Upper lobe of left lung (tissue), 6 donors: ENCODE measurements at regions not wholly inside any gene's neighbourhood (a gene's known extent, or its start where the extent isn't known, plus 50 kb on each side); places are given as distances from the start of the nearest gene placed in this dataset.
"Not testable (repeated sequence)": the region's sequence is repeated elsewhere in the genome, so short reads cannot be mapped to it uniquely, and the experiment has no call there.

Experiments
- ATAC-seq, 2 donors: fragments of 200-7000 bp; cut with Tn5 transposase; one replicate each; pipeline ENCODE4 v1.9.1; 2022; ENCODE audit warnings: mild to moderate bottlenecking in 2 of 2, moderate library complexity in 2 of 2; ENCODE audit not compliant: low FRiP score in 2 of 2
- DNase-seq, 2 donors: peaks; one replicate each; pipeline ENCODE4 v3.0.0-alpha.2; 2019 to 2020
- H3K27ac ChIP-seq, 4 donors: fragments of 200-600 bp; sonication (generic); one replicate each; pipeline ENCODE4 v1.5.1; 2016 to 2019
- H3K27me3 ChIP-seq, 4 donors: fragments of 200-600 bp; sonication (generic); one replicate each; pipeline ENCODE4 v1.5.1; 2017 to 2019
- H3K36me3 ChIP-seq, 4 donors: fragments of 200-600 bp; sonication (generic); one replicate each; pipeline ENCODE4 v1.5.1; 2016 to 2019
- H3K4me1 ChIP-seq, 4 donors: fragments of 200-600 bp; sonication (generic); one replicate each; pipeline ENCODE4 v1.5.1; 2018 to 2019
- H3K4me3 ChIP-seq, 4 donors: fragments of 200-600 bp; sonication (generic); one replicate each; pipeline ENCODE4 v1.5.1; 2017 to 2019; ENCODE audit warnings: mild to moderate bottlenecking in 2 of 4, moderate library complexity in 1 of 4
- H3K9me3 ChIP-seq, 4 donors: fragments of 200-600 bp; sonication (generic); one replicate each; pipeline ENCODE4 v1.5.1; 2018 to 2019
- EP300 ChIP-seq, 4 donors: sonication (generic); formaldehyde crosslinking; IDR thresholded peaks; one replicate each; pipeline ENCODE4 v1.5.1; 2017; ENCODE audit warnings: antibody characterized with exemption in 4 of 4, control low read depth in 2 of 4
- POLR2A ChIP-seq, 4 donors: fragments of 450-650 bp; IDR thresholded peaks; one replicate each; pipeline ENCODE4 v1.5.1; 2016 to 2017; ENCODE audit warnings: antibody characterized with exemption in 4 of 4, mild to moderate bottlenecking in 2 of 4
- POLR2AphosphoS5 ChIP-seq, 2 donors: sonication (generic); formaldehyde crosslinking; IDR thresholded peaks; one replicate each; pipeline ENCODE4 v1.5.1; 2017; ENCODE audit warnings: antibody characterized with exemption in 2 of 2
- WGBS, 2 donors: methylation state at CpG; one replicate each; pipeline ENCODE4 v1.1.5; 2017 to 2018; 5-methylcytosine and 5-hydroxymethylcytosine counted together
- TF ChIP-seq, protein P1 (sequence below), 6 experiments: fragments of 450-650 bp in 4 of 6; fragments of 200-600 bp in 2 of 6; sonication (generic) in 2 of 6; IDR thresholded peaks; one replicate each; pipeline ENCODE4 v1.5.1; 2016 to 2019; ENCODE audit warnings: antibody characterized with exemption in 6 of 6
- donor health status: DM: no; HTN: no; CAD: no; lungs with moderate emphysema.
- donor health status: DM: no; HTN: yes; CAD: no; lungs with severe emphysema.

GRCh38 chr7:47056731-47057130 is 525.2 kb downstream of the TNS3 start:
- WGBS, 2 donors, result 48 to 50% methylated on average over 2 of the region's 2 CpGs
- no peak overlapping the region for H3K4me3 ChIP-seq
- DNase-seq (no peak), ATAC-seq (no peak)
- peaks cover 0 to 5% (median 0%) of the 10 kb centered on the region in 4 donors for H3K9me3 ChIP-seq
- no peaks in the 10 kb centered on the region for H3K27me3 ChIP-seq
- no peak overlapping the region for H3K27ac ChIP-seq
- H3K4me1 ChIP-seq, result no peaks in the 10 kb centered on the region
- no peaks in the 10 kb centered on the region for H3K36me3 ChIP-seq
- no peak for TF ChIP-seq EP300 (IDR thresholded peaks at IDR 0.05)

DNA sequence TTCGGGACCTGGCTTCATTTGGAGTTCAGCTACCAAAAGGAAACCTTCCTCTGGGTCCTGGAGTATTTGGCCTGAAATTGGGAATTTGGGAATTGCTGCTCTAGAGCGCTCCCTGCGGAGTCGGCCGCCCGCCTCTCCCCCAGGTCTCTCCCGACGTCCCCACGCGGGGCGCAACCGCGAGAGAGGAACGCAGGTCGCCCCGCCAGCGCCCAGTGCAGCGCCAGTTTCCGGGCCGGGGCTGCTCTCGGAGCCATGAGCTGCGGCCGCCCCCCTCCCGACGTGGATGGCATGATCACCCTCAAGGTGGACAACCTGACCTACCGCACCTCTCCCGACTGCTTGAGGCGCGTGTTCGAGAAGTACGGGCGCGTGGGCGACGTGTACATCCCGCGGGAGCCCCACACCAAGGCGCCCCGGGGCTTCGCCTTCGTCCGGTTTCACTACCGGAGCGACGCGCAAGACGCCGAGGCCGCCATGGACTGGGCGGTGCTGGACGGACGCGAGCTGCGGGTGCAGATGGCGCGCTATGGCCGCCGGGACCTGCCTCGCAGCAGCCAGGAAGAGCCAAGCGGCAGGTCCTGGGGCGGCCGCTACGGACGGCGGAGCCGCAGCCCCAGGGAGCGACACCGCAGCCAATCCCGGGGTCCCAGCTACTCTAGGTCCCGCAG is 529.2 kb downstream of the TNS3 start:
- H3K36me3 ChIP-seq, H3K9me3 ChIP-seq, H3K27me3 ChIP-seq, H3K27ac ChIP-seq, ATAC-seq, H3K4me1 ChIP-seq: not testable (repeated sequence)
- DNase-seq, result peak in 1 of 2 donors; percentile 63
- peak overlapping the region in 2 of 4 donors; percentile 14 to 23 for H3K4me3 ChIP-seq
- 45 to 60% methylated on average over 44 to 62 of the region's 70 CpGs for WGBS, 2 donors

DNA sequence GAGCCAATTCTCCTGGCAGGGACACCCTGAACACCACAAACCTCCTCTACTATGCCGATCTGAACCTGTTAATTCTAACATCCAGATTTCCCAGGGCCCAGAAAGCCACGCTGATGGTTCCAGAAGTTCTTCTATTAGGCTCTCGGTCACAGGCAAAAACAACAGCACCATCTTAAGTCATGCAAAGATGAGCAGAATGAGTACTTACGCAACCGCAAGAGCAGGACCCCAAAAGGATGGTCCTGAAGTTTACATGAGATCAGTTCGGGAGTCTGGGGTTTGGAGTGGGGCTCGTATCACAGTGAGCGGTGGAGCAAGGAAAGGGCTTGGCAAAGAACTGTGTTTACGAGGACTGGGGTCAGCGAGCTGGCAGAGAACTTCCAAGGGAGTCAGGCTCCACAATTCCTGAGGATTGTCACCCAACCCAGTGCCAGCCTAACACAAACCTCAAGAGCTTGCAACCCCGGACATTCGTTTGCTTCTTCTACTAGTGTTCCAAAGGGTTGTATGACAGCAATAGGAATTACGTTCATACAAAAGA is 532.6 kb downstream of the TNS3 start:
- Histone ChIP-seq H3K27ac (no peak overlapping the region), H3K9me3 (peaks cover 0 to 5% (median 0%) of the 10 kb centered on the region in 4 donors), H3K36me3 (no peaks in the 10 kb centered on the region), H3K4me3 (no peak overlapping the region), H3K4me1 (peaks cover 0 to 14% (median 5%) of the 10 kb centered on the region in 4 donors), H3K27me3 (no peaks in the 10 kb centered on the region)
- WGBS, 2 donors, result 85 to 87% methylated on average over 13 of the region's 13 CpGs
- no peak for DNase-seq
- TF ChIP-seq, protein P1, sequence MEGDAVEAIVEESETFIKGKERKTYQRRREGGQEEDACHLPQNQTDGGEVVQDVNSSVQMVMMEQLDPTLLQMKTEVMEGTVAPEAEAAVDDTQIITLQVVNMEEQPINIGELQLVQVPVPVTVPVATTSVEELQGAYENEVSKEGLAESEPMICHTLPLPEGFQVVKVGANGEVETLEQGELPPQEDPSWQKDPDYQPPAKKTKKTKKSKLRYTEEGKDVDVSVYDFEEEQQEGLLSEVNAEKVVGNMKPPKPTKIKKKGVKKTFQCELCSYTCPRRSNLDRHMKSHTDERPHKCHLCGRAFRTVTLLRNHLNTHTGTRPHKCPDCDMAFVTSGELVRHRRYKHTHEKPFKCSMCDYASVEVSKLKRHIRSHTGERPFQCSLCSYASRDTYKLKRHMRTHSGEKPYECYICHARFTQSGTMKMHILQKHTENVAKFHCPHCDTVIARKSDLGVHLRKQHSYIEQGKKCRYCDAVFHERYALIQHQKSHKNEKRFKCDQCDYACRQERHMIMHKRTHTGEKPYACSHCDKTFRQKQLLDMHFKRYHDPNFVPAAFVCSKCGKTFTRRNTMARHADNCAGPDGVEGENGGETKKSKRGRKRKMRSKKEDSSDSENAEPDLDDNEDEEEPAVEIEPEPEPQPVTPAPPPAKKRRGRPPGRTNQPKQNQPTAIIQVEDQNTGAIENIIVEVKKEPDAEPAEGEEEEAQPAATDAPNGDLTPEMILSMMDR (IDR thresholded peaks at IDR 0.05), result no peak
- TF ChIP-seq POLR2AphosphoS5 (IDR thresholded peaks at IDR 0.05) (no peak), POLR2A (IDR thresholded peaks at IDR 0.05) (no peak), EP300 (IDR thresholded peaks at IDR 0.05) (no peak)
- ATAC-seq, result no peak

- H3K27ac ChIP-seq, result no peak overlapping the region
- WGBS, 2 donors, result 54 to 85% methylated on average over 2 of the region's 2 CpGs
Observed at GRCh38 chr7:47047384-47047783, 534.5 kb downstream of the TNS3 start.

GRCh38 chr7:47046949-47047348 is 535.0 kb downstream of the TNS3 start:
- H3K4me1 ChIP-seq, result peaks cover 0 to 14% (median 5%) of the 10 kb centered on the region in 4 donors
- TF ChIP-seq, protein P1 (IDR thresholded peaks at IDR 0.05), result no peak
- TF ChIP-seq EP300 (IDR thresholded peaks at IDR 0.05) (no peak), POLR2A (IDR thresholded peaks at IDR 0.05) (no peak)
- H3K27ac ChIP-seq, result no peak overlapping the region
- no peaks in the 10 kb centered on the region for H3K9me3 ChIP-seq
- ATAC-seq (peak in 1 of 2 donors; percentile 21), DNase-seq (no peak)
- no peak overlapping the region for H3K4me3 ChIP-seq
- WGBS, 2 donors, result 71 to 72% methylated on average over 6 to 9 of the region's 9 CpGs
- H3K27me3 ChIP-seq, result no peaks in the 10 kb centered on the region
- no peaks in the 10 kb centered on the region for H3K36me3 ChIP-seq

More at GRCh38 chr7:47047384-47047783, 534.5 kb downstream of the TNS3 start:
- H3K9me3 ChIP-seq, result no peaks in the 10 kb centered on the region
- H3K4me1 ChIP-seq, result peaks cover 0 to 14% (median 5%) of the 10 kb centered on the region in 4 donors
- H3K36me3 ChIP-seq, result no peaks in the 10 kb centered on the region
- DNase-seq (no peak), ATAC-seq (no peak)
- H3K4me3 ChIP-seq, result no peak overlapping the region
- H3K27me3 ChIP-seq, result no peaks in the 10 kb centered on the region
- no peak for TF ChIP-seq POLR2AphosphoS5 (IDR thresholded peaks at IDR 0.05)
- TF ChIP-seq, protein P1 (IDR thresholded peaks at IDR 0.05), result no peak
- no peak for TF ChIP-seq POLR2A (IDR thresholded peaks at IDR 0.05)
- TF ChIP-seq EP300 (IDR thresholded peaks at IDR 0.05), result no peak
